ENCODE measurements at regions not wholly inside any gene's neighbourhood (a gene's known extent, or its start where the extent isn't known, plus 50 kb on each side); places are given as distances from the start of the nearest gene placed in this dataset.

DNA sequence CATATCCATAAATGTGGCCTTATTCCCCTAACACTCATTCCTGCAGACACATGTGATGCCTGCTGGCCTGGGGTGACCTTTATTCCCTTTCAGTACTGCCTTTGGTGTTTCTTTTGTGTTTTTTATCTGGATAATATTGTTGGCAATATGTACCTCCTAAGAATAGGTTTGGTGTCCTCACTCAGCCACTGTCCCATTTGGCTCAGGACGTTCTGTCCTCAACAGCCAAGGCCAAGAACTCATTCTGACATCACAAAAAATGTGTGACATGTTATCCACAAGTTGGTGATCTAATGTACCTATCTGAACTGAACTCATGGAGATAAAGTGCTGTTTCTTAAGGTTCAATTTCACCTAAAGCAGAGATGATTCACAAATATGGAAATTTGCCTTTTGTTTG lies 142.9 kb upstream of the GRAMD2B start (continued):
- TF ChIP-seq, protein P1, sequence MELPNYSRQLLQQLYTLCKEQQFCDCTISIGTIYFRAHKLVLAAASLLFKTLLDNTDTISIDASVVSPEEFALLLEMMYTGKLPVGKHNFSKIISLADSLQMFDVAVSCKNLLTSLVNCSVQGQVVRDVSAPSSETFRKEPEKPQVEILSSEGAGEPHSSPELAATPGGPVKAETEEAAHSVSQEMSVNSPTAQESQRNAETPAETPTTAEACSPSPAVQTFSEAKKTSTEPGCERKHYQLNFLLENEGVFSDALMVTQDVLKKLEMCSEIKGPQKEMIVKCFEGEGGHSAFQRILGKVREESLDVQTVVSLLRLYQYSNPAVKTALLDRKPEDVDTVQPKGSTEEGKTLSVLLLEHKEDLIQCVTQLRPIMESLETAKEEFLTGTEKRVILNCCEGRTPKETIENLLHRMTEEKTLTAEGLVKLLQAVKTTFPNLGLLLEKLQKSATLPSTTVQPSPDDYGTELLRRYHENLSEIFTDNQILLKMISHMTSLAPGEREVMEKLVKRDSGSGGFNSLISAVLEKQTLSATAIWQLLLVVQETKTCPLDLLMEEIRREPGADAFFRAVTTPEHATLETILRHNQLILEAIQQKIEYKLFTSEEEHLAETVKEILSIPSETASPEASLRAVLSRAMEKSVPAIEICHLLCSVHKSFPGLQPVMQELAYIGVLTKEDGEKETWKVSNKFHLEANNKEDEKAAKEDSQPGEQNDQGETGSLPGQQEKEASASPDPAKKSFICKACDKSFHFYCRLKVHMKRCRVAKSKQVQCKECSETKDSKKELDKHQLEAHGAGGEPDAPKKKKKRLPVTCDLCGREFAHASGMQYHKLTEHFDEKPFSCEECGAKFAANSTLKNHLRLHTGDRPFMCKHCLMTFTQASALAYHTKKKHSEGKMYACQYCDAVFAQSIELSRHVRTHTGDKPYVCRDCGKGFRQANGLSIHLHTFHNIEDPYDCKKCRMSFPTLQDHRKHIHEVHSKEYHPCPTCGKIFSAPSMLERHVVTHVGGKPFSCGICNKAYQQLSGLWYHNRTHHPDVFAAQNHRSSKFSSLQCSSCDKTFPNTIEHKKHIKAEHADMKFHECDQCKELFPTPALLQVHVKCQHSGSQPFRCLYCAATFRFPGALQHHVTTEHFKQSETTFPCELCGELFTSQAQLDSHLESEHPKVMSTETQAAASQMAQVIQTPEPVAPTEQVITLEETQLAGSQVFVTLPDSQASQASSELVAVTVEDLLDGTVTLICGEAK (IDR thresholded peaks at IDR 0.05), result no peak
- TF ChIP-seq, protein P1 (CRISPR knock-in tag; IDR thresholded peaks at IDR 0.05), result no peak
- TF ChIP-seq, protein P2, sequence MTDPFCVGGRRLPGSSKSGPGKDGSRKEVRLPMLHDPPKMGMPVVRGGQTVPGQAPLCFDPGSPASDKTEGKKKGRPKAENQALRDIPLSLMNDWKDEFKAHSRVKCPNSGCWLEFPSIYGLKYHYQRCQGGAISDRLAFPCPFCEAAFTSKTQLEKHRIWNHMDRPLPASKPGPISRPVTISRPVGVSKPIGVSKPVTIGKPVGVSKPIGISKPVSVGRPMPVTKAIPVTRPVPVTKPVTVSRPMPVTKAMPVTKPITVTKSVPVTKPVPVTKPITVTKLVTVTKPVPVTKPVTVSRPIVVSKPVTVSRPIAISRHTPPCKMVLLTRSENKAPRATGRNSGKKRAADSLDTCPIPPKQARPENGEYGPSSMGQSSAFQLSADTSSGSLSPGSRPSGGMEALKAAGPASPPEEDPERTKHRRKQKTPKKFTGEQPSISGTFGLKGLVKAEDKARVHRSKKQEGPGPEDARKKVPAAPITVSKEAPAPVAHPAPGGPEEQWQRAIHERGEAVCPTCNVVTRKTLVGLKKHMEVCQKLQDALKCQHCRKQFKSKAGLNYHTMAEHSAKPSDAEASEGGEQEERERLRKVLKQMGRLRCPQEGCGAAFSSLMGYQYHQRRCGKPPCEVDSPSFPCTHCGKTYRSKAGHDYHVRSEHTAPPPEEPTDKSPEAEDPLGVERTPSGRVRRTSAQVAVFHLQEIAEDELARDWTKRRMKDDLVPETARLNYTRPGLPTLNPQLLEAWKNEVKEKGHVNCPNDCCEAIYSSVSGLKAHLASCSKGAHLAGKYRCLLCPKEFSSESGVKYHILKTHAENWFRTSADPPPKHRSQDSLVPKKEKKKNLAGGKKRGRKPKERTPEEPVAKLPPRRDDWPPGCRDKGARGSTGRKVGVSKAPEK (CRISPR knock-in tag; IDR thresholded peaks at IDR 0.05; ENCODE audit: borderline replicate concordance), result no peak
- TF ChIP-seq MIER3 (CRISPR knock-in tag; IDR thresholded peaks at IDR 0.05; ENCODE audit: borderline replicate concordance), result no peak
- TF ChIP-seq, protein P3, sequence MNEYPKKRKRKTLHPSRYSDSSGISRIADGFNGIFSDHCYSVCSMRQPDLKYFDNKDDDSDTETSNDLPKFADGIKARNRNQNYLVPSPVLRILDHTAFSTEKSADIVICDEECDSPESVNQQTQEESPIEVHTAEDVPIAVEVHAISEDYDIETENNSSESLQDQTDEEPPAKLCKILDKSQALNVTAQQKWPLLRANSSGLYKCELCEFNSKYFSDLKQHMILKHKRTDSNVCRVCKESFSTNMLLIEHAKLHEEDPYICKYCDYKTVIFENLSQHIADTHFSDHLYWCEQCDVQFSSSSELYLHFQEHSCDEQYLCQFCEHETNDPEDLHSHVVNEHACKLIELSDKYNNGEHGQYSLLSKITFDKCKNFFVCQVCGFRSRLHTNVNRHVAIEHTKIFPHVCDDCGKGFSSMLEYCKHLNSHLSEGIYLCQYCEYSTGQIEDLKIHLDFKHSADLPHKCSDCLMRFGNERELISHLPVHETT (CRISPR knock-in tag; conservative IDR thresholded peaks at IDR 0.05), result no peak
- no peak for TF ChIP-seq RFX5 (IDR thresholded peaks at IDR 0.05; ENCODE audit: low read depth, low read length)
- no peak for TF ChIP-seq MYNN (CRISPR knock-in tag; IDR thresholded peaks at IDR 0.05; ENCODE audit: low read depth)
- no peak for TF ChIP-seq ZSCAN31 (CRISPR knock-in tag; IDR thresholded peaks at IDR 0.05; ENCODE audit: low read depth)

Data from HepG2 (cell line).